HCT116 (cell line): ENCODE measurements at regions not wholly inside any gene's neighbourhood (a gene's known extent, or its start where the extent isn't known, plus 50 kb on each side); places are given as distances from the start of the nearest gene placed in this dataset.

ENCODE experiments used
- ATAC-seq: fragments of 200-7000 bp; cut with Tn5 transposase; 2 replicates; pipeline ENCODE4 v1.9.1; 2020; ENCODE audit warnings: mild to moderate bottlenecking, moderate library complexity
- BruUV-seq: library from RNA; stranded (reverse); fragments of 400-500 nt; replicated peaks from 2 replicates; lab custom pipeline; 2021; lab: Mats Ljungman, UMichigan
- CTCF ChIA-PET: fragments of 300-600 bp; sonication (Branson Sonifier 250); formaldehyde crosslinking; loops from one replicate; lab custom pipeline; 2021; ENCODE audit warnings: antibody characterized with exemption; lab: Charles Lee
- POLR2A ChIA-PET: fragments of 300-600, 350-600 bp; sonication (Branson Sonifier 250); formaldehyde crosslinking; loops from one replicate; lab custom pipeline; 2021; ENCODE audit warnings: antibody characterized with exemption; lab: Charles Lee
- RAD21 ChIA-PET, 2 experiments: fragments of 300-600 bp; sonication (Branson Sonifier 250); formaldehyde crosslinking; loops; one replicate each; lab custom pipeline; 2023; ENCODE audit warnings: low total read pairs in 2 of 2; ENCODE audit not compliant: uncharacterized antibody in 2 of 2, unreplicated experiment in 2 of 2, low non-redundant PET in 1 of 2; lab: Charles Lee
- DNase-seq: peaks from one replicate; pipeline ENCODE4 v3.0.0-alpha.2; 2010; ENCODE audit warnings: low read depth, low spot score
- H2AFZ ChIP-seq: fragments of 200-600 bp; shearing (Covaris generic), sonication (generic); 2 replicates; pipeline ENCODE4 v1.6.1; 2017; ENCODE audit warnings: low read depth, mixed run types, mixed read lengths, antibody characterized with exemption, low read length; ENCODE audit not compliant: poor library complexity, severe bottlenecking
- H3K27ac ChIP-seq: 2 replicates; pipeline ENCODE4 v1.5.1; 2012; ENCODE audit warnings: low read depth, low read length
- H3K27me3 ChIP-seq: fragments of 200-600 bp; sonication (generic); 2 replicates; pipeline ENCODE4 v1.6.1; 2016; ENCODE audit warnings: mixed run types, low read length, mixed read lengths; ENCODE audit not compliant: insufficient read depth
- H3K36me3 ChIP-seq, 2 experiments: fragments of 200-500 bp in 1 of 2; fragments of 200-600 bp in 1 of 2; sonication (Bioruptor generic) in 1 of 2; sonication (generic) in 1 of 2; 2 replicates each; pipeline versions ENCODE4 v1.5.1 to v1.6.1; 2014 to 2016; ENCODE audit warnings: low read length in 2 of 2, inconsistent platforms in 1 of 2, mixed read lengths in 1 of 2, mixed run types in 1 of 2; ENCODE audit not compliant: insufficient read depth in 2 of 2, control insufficient read depth in 1 of 2
- H3K4me1 ChIP-seq, 2 experiments: fragments of 200-600 bp in 1 of 2; sonication (generic) in 1 of 2; 2 replicates each; pipeline versions ENCODE4 v1.5.1 to v1.6.1; 2012 to 2017; ENCODE audit warnings: low read length in 2 of 2, inconsistent platforms in 1 of 2, mild to moderate bottlenecking in 1 of 2, mixed read lengths in 1 of 2, mixed run types in 1 of 2, moderate library complexity in 1 of 2; ENCODE audit not compliant: insufficient read depth in 2 of 2, control insufficient read depth in 1 of 2
- H3K4me2 ChIP-seq: fragments of 200-600 bp; sonication (generic); 2 replicates; pipeline ENCODE4 v1.6.1; 2017; ENCODE audit warnings: mixed run types, low read length, mixed read lengths
- H3K4me3 ChIP-seq, 2 experiments: fragments of 200-600 bp in 1 of 2; sonication (generic) in 1 of 2; replicated peaks in 1 of 2; 2 replicates each; pipeline ENCODE4 v1.5.1; 2011 to 2016; ENCODE audit warnings: low read length in 2 of 2, control low read depth in 1 of 2, low read depth in 1 of 2, mild to moderate bottlenecking in 1 of 2, mixed read lengths in 1 of 2, mixed run types in 1 of 2
- H3K79me2 ChIP-seq: fragments of 200-600 bp; sonication (generic); 2 replicates; pipeline ENCODE4 v1.6.1; 2017; ENCODE audit warnings: mild to moderate bottlenecking, mixed run types, low read length, moderate library complexity, mixed read lengths; ENCODE audit not compliant: insufficient read depth
- H3K9ac ChIP-seq: fragments of 200-600 bp; sonication (generic); 2 replicates; pipeline ENCODE4 v1.6.1; 2016; ENCODE audit warnings: low read length, mixed read lengths
- H3K9me2 ChIP-seq: fragments of 200-600 bp; sonication (generic), shearing (Covaris generic); 2 replicates; pipeline ENCODE4 v1.6.1; 2017; ENCODE audit warnings: mixed run types, mild to moderate bottlenecking, moderate library complexity; ENCODE audit not compliant: insufficient read depth
- H3K9me3 ChIP-seq, 2 experiments: fragments of 200-500 bp in 1 of 2; fragments of 200-600 bp in 1 of 2; sonication (Bioruptor generic) in 1 of 2; sonication (generic) in 1 of 2; 2 replicates each; pipeline ENCODE4 v1.6.1; 2014 to 2017; ENCODE audit warnings: low read length in 2 of 2, mixed read lengths in 2 of 2, inconsistent platforms in 1 of 2, low read depth in 1 of 2, mild to moderate bottlenecking in 1 of 2, mixed run types in 1 of 2, moderate library complexity in 1 of 2; ENCODE audit not compliant: control insufficient read depth in 1 of 2, insufficient read depth in 1 of 2
- H4K20me1 ChIP-seq: fragments of 200-600 bp; sonication (generic), shearing (Covaris generic); 2 replicates; pipeline ENCODE4 v1.6.1; 2017; ENCODE audit warnings: mixed run types, mild to moderate bottlenecking, moderate library complexity; ENCODE audit not compliant: insufficient read depth
- CBX3 ChIP-seq: IDR thresholded peaks from 2 replicates; pipeline ENCODE4 v1.6.1; 2012; ENCODE audit warnings: low read depth
- EZH2phosphoT487 ChIP-seq: fragments of 200-600 bp; IDR thresholded peaks from 2 replicates; pipeline ENCODE4 v1.6.1; 2018; ENCODE audit warnings: antibody characterized with exemption, borderline replicate concordance
- POLR2A ChIP-seq: IDR thresholded peaks from 2 replicates; pipeline ENCODE4 v1.7.0; 2011; ENCODE audit warnings: borderline replicate concordance; ENCODE audit not compliant: insufficient read depth, insufficient read length; ENCODE audit errors: extremely low read depth
- RAD21 ChIP-seq: IDR thresholded peaks from 2 replicates; pipeline ENCODE4 v1.6.1; 2012; ENCODE audit warnings: low read depth, mild to moderate bottlenecking
- REST ChIP-seq: IDR thresholded peaks from 2 replicates; pipeline ENCODE4 v1.6.1; 2012; ENCODE audit warnings: low read depth
- SIN3A ChIP-seq: IDR thresholded peaks from 2 replicates; pipeline ENCODE4 v1.6.1; 2012; ENCODE audit warnings: low read depth
- SP1 ChIP-seq: IDR thresholded peaks from 2 replicates; pipeline ENCODE4 v1.6.1; 2012; ENCODE audit warnings: low read depth
- ZBTB33 ChIP-seq: IDR thresholded peaks from 2 replicates; pipeline ENCODE4 v1.6.1; 2011; ENCODE audit warnings: mild to moderate bottlenecking, low read length, moderate library complexity; ENCODE audit not compliant: insufficient replicate concordance; ENCODE audit errors: extremely low read depth
- ZNF274 ChIP-seq: fragments of 200-500 bp; sonication (Bioruptor generic); IDR thresholded peaks from 2 replicates; pipeline ENCODE4 v1.6.1; 2014; ENCODE audit warnings: mild to moderate bottlenecking, low read depth, low read length, inconsistent platforms
- intact Hi-C: fragments of 100-400 bp; cut with micrococcal nuclease; formaldehyde crosslinking; loops from 2 replicates; pipeline ENCODE4 v1.10.0; 2022

- H2AFZ ChIP-seq, result no peak overlapping the region
- no peaks in the 10 kb centered on the region for H3K79me2 ChIP-seq
- H4K20me1 ChIP-seq, result no peaks in the 10 kb centered on the region
- TF ChIP-seq ZBTB33 (no peak), CBX3 (no peak), SIN3A (no peak), SP1 (no peak), RAD21 (no peak), REST (no peak), ZNF274 (no peak), POLR2A (no peak), EZH2phosphoT487 (no peak)
- no peaks in the 10 kb centered on the region for H3K27me3 ChIP-seq
- ChIA-PET CTCF (no interaction called here), RAD21 (no interaction called here), POLR2A (no interaction called here)
- H3K36me3 ChIP-seq, result no peaks in the 10 kb centered on the region
- no peaks in the 10 kb centered on the region for H3K9me2 ChIP-seq
- H3K9ac ChIP-seq, result no peak overlapping the region
- intact Hi-C loops, result no loop called here
- BruUV-seq, result no TSS peak
- no peak overlapping the region for H3K4me3 ChIP-seq
- H3K27ac ChIP-seq, result no peak overlapping the region
- H3K4me2 ChIP-seq, result no peak overlapping the region
- no peaks in the 10 kb centered on the region for H3K4me1 ChIP-seq
- peaks cover 15 to 16% of the 10 kb centered on the region in 2 experiments; a peak in 3 of 4 replicates for H3K9me3 ChIP-seq
- ATAC-seq (no peak), DNase-seq (no peak)
Observed at GRCh38 chr11:97956904-97957303, 1063.8 kb upstream of the CNTN5 start.
